IMR-90 (cell line): ENCODE measurements at regions not wholly inside any gene's neighbourhood (a gene's known extent, or its start where the extent isn't known, plus 50 kb on each side); places are given as distances from the start of the nearest gene placed in this dataset.

Experiments
- ATAC-seq: fragments of 200-7000 bp; cut with Tn5 transposase; 2 replicates; pipeline ENCODE4 v1.9.1; 2020; ENCODE audit warnings: low read depth, mild to moderate bottlenecking, moderate library complexity
- BruUV-seq: library from RNA; stranded (reverse); fragments of 400-500 nt; replicated peaks from 2 replicates; lab custom pipeline; 2021; lab: Mats Ljungman, UMichigan
- CTCF ChIA-PET: fragments of 300-600 bp; formaldehyde crosslinking; extraction: SDS; loops from one replicate; lab custom pipeline; 2021; ENCODE audit warnings: antibody characterized with exemption; lab: Yijun Ruan, JAX
- POLR2A ChIA-PET: fragments of 300-600 bp; sonication (Branson Sonifier 250); formaldehyde crosslinking; loops from one replicate; lab custom pipeline; 2022; ENCODE audit warnings: antibody characterized with exemption; ENCODE audit not compliant: unreplicated experiment; lab: Charles Lee
- DNase-seq: peaks from one replicate; pipeline ENCODE4 v3.0.0; 2013
- H2AFZ ChIP-seq: replicated peaks from 2 replicates; pipeline ENCODE3; 2013; ENCODE audit warnings: low read length, mild to moderate bottlenecking; ENCODE audit not compliant: poor library complexity
- H2AK5ac ChIP-seq: 2 replicates; pipeline ENCODE4 v1.6.1; 2013; ENCODE audit warnings: low read depth, low read length, inconsistent platforms
- H2AK9ac ChIP-seq: replicated peaks from 2 replicates; pipeline ENCODE3; 2013; ENCODE audit warnings: mild to moderate bottlenecking, low read depth, low read length, moderate library complexity; ENCODE audit not compliant: poor library complexity
- H2BK120ac ChIP-seq: 2 replicates; pipeline ENCODE4 v1.6.1; 2013; ENCODE audit warnings: low read depth, low read length, inconsistent platforms
- H2BK15ac ChIP-seq: 3 replicates; pipeline ENCODE4 v1.6.1; 2013; ENCODE audit warnings: low read depth, low read length, inconsistent platforms
- H2BK20ac ChIP-seq: 2 replicates; pipeline ENCODE4 v1.6.1; 2013; ENCODE audit warnings: low read depth, mild to moderate bottlenecking, inconsistent platforms, low read length, moderate library complexity
- H2BK5ac ChIP-seq: 2 replicates; pipeline ENCODE4 v1.6.1; 2013; ENCODE audit warnings: mild to moderate bottlenecking, low read depth, low read length, inconsistent platforms; ENCODE audit not compliant: poor library complexity, severe bottlenecking
- H3K14ac ChIP-seq: replicated peaks from 2 replicates; pipeline ENCODE4 v1.6.1; 2013; ENCODE audit warnings: low read depth, low read length, inconsistent platforms
- H3K18ac ChIP-seq: 2 replicates; pipeline ENCODE4 v1.6.1; 2013; ENCODE audit warnings: low read depth, low read length, control low read depth
- H3K23ac ChIP-seq: 2 replicates; pipeline ENCODE4 v1.6.1; 2013; ENCODE audit warnings: low read depth, low read length, inconsistent platforms
- H3K27ac ChIP-seq: 2 replicates; pipeline ENCODE4 v1.5.1; 2013; ENCODE audit warnings: mild to moderate bottlenecking, control low read depth, low read length; ENCODE audit not compliant: insufficient read depth
- H3K27me3 ChIP-seq: 2 replicates; pipeline ENCODE4 v1.6.1; 2013; ENCODE audit warnings: low read length; ENCODE audit not compliant: control insufficient read depth, insufficient read depth
- H3K36me3 ChIP-seq: 2 replicates; pipeline ENCODE4 v1.6.1; 2013; ENCODE audit warnings: low read length, mixed read lengths; ENCODE audit not compliant: control insufficient read depth, insufficient read depth
- H3K4ac ChIP-seq: 2 replicates; pipeline ENCODE4 v1.6.1; 2013; ENCODE audit warnings: low read depth, low read length, inconsistent platforms
- H3K4me1 ChIP-seq: 2 replicates; pipeline ENCODE4 v1.6.1; 2013; ENCODE audit warnings: low read length, mixed read lengths; ENCODE audit not compliant: control insufficient read depth, insufficient read depth
- H3K4me2 ChIP-seq: 2 replicates; pipeline ENCODE4 v1.6.1; 2013; ENCODE audit warnings: low read depth, mild to moderate bottlenecking, control low read depth, low read length, moderate library complexity
- H3K4me3 ChIP-seq: 2 replicates; pipeline ENCODE4 v1.5.1; 2013; ENCODE audit warnings: low read depth, mild to moderate bottlenecking, control low read depth, low read length, moderate library complexity; ENCODE audit not compliant: insufficient read depth
- H3K56ac ChIP-seq: 2 replicates; pipeline ENCODE4 v1.6.1; 2013; ENCODE audit warnings: low read length, inconsistent platforms; ENCODE audit not compliant: insufficient read depth; ENCODE audit errors: extremely low read depth
- H3K79me1 ChIP-seq, 2 experiments: 2 replicates each; pipeline ENCODE4 v1.6.1; 2013; ENCODE audit warnings: low read length in 2 of 2, inconsistent platforms in 1 of 2, low read depth in 1 of 2
- H3K9ac ChIP-seq: 2 replicates; pipeline ENCODE4 v1.6.1; 2013; ENCODE audit warnings: low read depth, low read length, control low read depth
- H3K9me1 ChIP-seq: 2 replicates; pipeline ENCODE4 v1.6.1; 2013; ENCODE audit warnings: low read length, inconsistent platforms; ENCODE audit not compliant: insufficient read depth
- H3K9me3 ChIP-seq: 2 replicates; pipeline ENCODE4 v1.6.1; 2013; ENCODE audit warnings: low read length; ENCODE audit not compliant: control insufficient read depth, insufficient read depth
- H4K20me1 ChIP-seq: 2 replicates; pipeline ENCODE4 v1.6.1; 2013; ENCODE audit warnings: low read length, inconsistent platforms; ENCODE audit not compliant: insufficient read depth
- H4K5ac ChIP-seq: 2 replicates; pipeline ENCODE4 v1.6.1; 2013; ENCODE audit warnings: mild to moderate bottlenecking, low read depth, low read length, control low read depth
- H4K8ac ChIP-seq, 2 experiments: 2 replicates each; pipeline ENCODE4 v1.6.1; 2013; ENCODE audit warnings: low read depth in 2 of 2, low read length in 2 of 2, control low read depth in 1 of 2, inconsistent platforms in 1 of 2
- H4K91ac ChIP-seq: 2 replicates; pipeline ENCODE4 v1.6.1; 2013; ENCODE audit warnings: low read depth, low read length, inconsistent platforms; ENCODE audit not compliant: insufficient read depth
- FOS ChIP-seq: fragments of 150-350 bp; IDR thresholded peaks from 2 replicates; pipeline ENCODE4 v1.6.1; 2016; ENCODE audit warnings: low read depth, low read length
- MAFK ChIP-seq: IDR thresholded peaks from 2 replicates; pipeline ENCODE4 v1.6.1; 2012; ENCODE audit warnings: low read depth, low read length, improper control_type of control experiment
- MAZ ChIP-seq: IDR thresholded peaks from 2 replicates; pipeline ENCODE4 v1.6.1; 2012; ENCODE audit warnings: low read depth, mild to moderate bottlenecking, low read length, improper control_type of control experiment, moderate library complexity, borderline replicate concordance
- MXI1 ChIP-seq: IDR thresholded peaks from 2 replicates; pipeline ENCODE4 v1.6.1; 2012; ENCODE audit warnings: low read depth, mild to moderate bottlenecking, low read length, moderate library complexity, borderline replicate concordance
- RCOR1 ChIP-seq: IDR thresholded peaks from 2 replicates; pipeline ENCODE4 v1.6.1; 2012; ENCODE audit warnings: mild to moderate bottlenecking, low read length, improper control_type of control experiment; ENCODE audit not compliant: insufficient replicate concordance
- WGBS, 2 experiments: methylation state at CpG; one replicate each; pipeline versions ENCODE4 v1.1.5 to v1.1.7; 2013; ENCODE audit warnings: missing lambda C conversion rate in 2 of 2; ENCODE audit not compliant: insufficient read length in 1 of 2; ENCODE audit errors: extremely low coverage in 2 of 2; 5-methylcytosine and 5-hydroxymethylcytosine counted together
- dilution Hi-C: fragments of 300-500 bp; cut with HindIII; formaldehyde crosslinking; loops from one replicate; pipeline ENCODE4 v1.14.3; 2018; ENCODE audit warnings: low sequenced_read_pairs; ENCODE audit not compliant: unreplicated experiment
- in situ Hi-C: fragments of 300-500 bp; cut with MboI; formaldehyde crosslinking; loops from 3 replicates; pipeline ENCODE4 v1.14.3; 2019; ENCODE audit warnings: low sequenced_read_pairs, inconsistent platforms, mixed read lengths
- intact Hi-C: fragments of 100-400 bp; cut with micrococcal nuclease; formaldehyde crosslinking; loops from 2 replicates; pipeline ENCODE4 v1.10.0; 2022
- TF ChIP-seq, protein P1 (sequence below): conservative IDR thresholded peaks from 2 replicates; pipeline ENCODE4 v1.5.1; 2012; ENCODE audit warnings: mild to moderate bottlenecking, low read depth, low read length, improper control_type of control experiment

DNA sequence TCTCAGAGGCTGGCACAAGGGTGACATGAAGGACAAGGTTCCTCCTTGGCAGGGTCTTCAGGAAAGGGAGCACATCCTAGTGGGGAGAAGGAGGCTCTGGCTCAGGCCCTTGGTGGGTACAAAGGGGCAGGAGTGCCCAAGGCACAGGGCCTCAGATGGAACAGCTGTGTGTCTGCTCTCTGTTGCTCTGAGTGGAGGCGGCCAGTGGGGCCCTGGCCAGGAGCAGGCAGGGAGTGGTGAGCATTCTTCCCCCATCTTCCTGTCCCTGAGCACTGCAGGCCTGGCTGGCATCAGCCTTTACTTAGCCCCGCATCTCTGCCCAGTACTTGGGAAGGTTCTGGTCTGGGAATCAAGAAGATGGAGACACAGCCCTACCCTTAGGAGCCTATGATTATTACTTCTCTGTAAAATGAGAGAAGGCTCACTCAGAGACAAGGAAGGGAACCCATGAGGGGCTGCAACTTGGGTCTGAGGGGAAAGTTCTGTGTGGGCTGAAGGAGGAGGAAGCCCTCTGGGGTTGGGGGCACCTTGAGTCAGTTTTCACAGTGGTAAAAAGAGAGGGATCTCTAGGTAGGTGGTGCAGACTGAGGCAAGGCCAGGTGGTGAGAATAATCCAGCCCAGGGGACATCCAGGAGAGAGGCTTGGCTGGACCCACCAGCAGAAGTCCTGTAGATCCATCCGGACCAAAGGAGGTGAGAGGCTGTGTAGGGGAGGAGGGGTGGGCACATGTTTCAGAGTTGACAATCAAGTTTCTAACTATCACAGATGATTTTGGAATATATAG, 173.5 kb downstream of the TSHZ3 start:
- BruUV-seq: no TSS peak
- Histone ChIP-seq H3K36me3 (no peaks in the 10 kb centered on the region), H2AK5ac (no peak overlapping the region), H3K56ac (no peak overlapping the region), H2AFZ (peak overlapping the region; percentile 23), H3K27ac (no peak overlapping the region), H3K9me1 (no peaks in the 10 kb centered on the region), H4K8ac (no peak overlapping the region), H4K20me1 (no peaks in the 10 kb centered on the region), H2AK9ac (no peak overlapping the region), H3K4me1 (no peaks in the 10 kb centered on the region), H3K79me1 (no peaks in the 10 kb centered on the region), H2BK15ac (no peak overlapping the region), H3K4me3 (no peak overlapping the region), H2BK120ac (no peak overlapping the region), H3K9me3 (no peaks in the 10 kb centered on the region), H2BK20ac (no peak overlapping the region), H3K23ac (no peak overlapping the region), H4K91ac (no peak overlapping the region), H3K4me2 (no peak overlapping the region), H3K18ac (no peak overlapping the region), H3K9ac (no peak overlapping the region), H3K4ac (no peak overlapping the region), H4K5ac (no peak overlapping the region), H3K27me3 (no peaks in the 10 kb centered on the region), H3K14ac (no peak overlapping the region), H2BK5ac (no peak overlapping the region)
- dilution Hi-C loops: no loop called here
- in situ Hi-C loops: no loop called here
- DNase-seq: no peak
- ATAC-seq: no peak
- TF ChIP-seq RCOR1 (no peak), MXI1 (no peak), MAFK (no peak), FOS (no peak), MAZ (no peak)
- TF ChIP-seq, protein P1, sequence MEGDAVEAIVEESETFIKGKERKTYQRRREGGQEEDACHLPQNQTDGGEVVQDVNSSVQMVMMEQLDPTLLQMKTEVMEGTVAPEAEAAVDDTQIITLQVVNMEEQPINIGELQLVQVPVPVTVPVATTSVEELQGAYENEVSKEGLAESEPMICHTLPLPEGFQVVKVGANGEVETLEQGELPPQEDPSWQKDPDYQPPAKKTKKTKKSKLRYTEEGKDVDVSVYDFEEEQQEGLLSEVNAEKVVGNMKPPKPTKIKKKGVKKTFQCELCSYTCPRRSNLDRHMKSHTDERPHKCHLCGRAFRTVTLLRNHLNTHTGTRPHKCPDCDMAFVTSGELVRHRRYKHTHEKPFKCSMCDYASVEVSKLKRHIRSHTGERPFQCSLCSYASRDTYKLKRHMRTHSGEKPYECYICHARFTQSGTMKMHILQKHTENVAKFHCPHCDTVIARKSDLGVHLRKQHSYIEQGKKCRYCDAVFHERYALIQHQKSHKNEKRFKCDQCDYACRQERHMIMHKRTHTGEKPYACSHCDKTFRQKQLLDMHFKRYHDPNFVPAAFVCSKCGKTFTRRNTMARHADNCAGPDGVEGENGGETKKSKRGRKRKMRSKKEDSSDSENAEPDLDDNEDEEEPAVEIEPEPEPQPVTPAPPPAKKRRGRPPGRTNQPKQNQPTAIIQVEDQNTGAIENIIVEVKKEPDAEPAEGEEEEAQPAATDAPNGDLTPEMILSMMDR: no peak
- no CpG with 5 or more reads among the region's 3 CpGs for WGBS, 2 experiments
- CTCF ChIA-PET: no interaction called here
- POLR2A ChIA-PET: no interaction called here
- intact Hi-C loops: no loop called here
